ENCODE measurements at regions not wholly inside any gene's neighbourhood (a gene's known extent, or its start where the extent isn't known, plus 50 kb on each side); places are given as distances from the start of the nearest gene placed in this dataset.
"Not testable (repeated sequence)": the region's sequence is repeated elsewhere in the genome, so short reads cannot be mapped to it uniquely, and the experiment has no call there.

- intact Hi-C loops (cut with DNase I; ENCODE audit: low total_unique reads), result no loop called here
- no peak for TF ChIP-seq POLR2AphosphoS5 (IDR thresholded peaks at IDR 0.05)
- no peak for TF ChIP-seq EP300 (IDR thresholded peaks at IDR 0.05)
- TF ChIP-seq POLR2A (IDR thresholded peaks at IDR 0.05), result no peak
- no peak for TF ChIP-seq CTCF (IDR thresholded peaks at IDR 0.05)
- H3K27ac ChIP-seq, result no peak overlapping the region
- WGBS, 5 donors, result 70 to 74% (median 71%) methylated on average over 6 of the region's 6 CpGs
- DNase-seq, result no peak
- no peaks in the 10 kb centered on the region for H3K9me3 ChIP-seq
- no peaks in the 10 kb centered on the region for H3K4me1 ChIP-seq
- H3K36me3 ChIP-seq, result no peaks in the 10 kb centered on the region
- H3K27me3 ChIP-seq, result no peaks in the 10 kb centered on the region
- no peak overlapping the region for H3K4me3 ChIP-seq
Observed at GRCh38 chr5:10885026-10885425, 124.0 kb upstream of the DAP start.

GRCh38 chr5:10883945-10884344 is 122.9 kb upstream of the DAP start:
- H3K36me3 ChIP-seq; DNase-seq; intact Hi-C loops (cut with DNase I; ENCODE audit: low total_unique reads); H3K4me3 ChIP-seq; H3K4me1 ChIP-seq; H3K27ac ChIP-seq; H3K27me3 ChIP-seq; H3K9me3 ChIP-seq: not testable (repeated sequence)
- 73 to 79% (median 77%) methylated on average over 2 of the region's 2 CpGs for WGBS, 5 donors

GRCh38 chr5:10880934-10881333 is 119.9 kb upstream of the DAP start:
- intact Hi-C loops (cut with DNase I; ENCODE audit: low total_unique reads), result no loop called here
- Histone ChIP-seq H3K27ac (no peak overlapping the region), H3K4me3 (no peak overlapping the region), H3K4me1 (no peaks in the 10 kb centered on the region), H3K36me3 (no peaks in the 10 kb centered on the region), H3K27me3 (peaks cover 0 to 4% (median 0%) of the 10 kb centered on the region in 3 donors), H3K9me3 (no peaks in the 10 kb centered on the region)
- 64 to 74% (median 70%) methylated on average over 4 of the region's 4 CpGs for WGBS, 5 donors
- no peak for TF ChIP-seq POLR2AphosphoS5 (IDR thresholded peaks at IDR 0.05)
- TF ChIP-seq POLR2A (IDR thresholded peaks at IDR 0.05), result no peak
- no peak for DNase-seq

GRCh38 chr5:10876996-10877395 is 116.0 kb upstream of the DAP start:
- H3K4me3 ChIP-seq; intact Hi-C loops (cut with DNase I; ENCODE audit: low total_unique reads); H3K27me3 ChIP-seq; H3K9me3 ChIP-seq; H3K4me1 ChIP-seq; H3K27ac ChIP-seq; DNase-seq; H3K36me3 ChIP-seq: not testable (repeated sequence)
- WGBS, 5 donors, result 75 to 89% (median 86%) methylated on average over 4 of the region's 4 CpGs

- Histone ChIP-seq H3K4me1 (no peaks in the 10 kb centered on the region), H3K36me3 (no peaks in the 10 kb centered on the region), H3K27me3 (peaks cover 0 to 4% (median 0%) of the 10 kb centered on the region in 3 donors), H3K4me3 (no peak overlapping the region), H3K9me3 (no peaks in the 10 kb centered on the region), H3K27ac (no peak overlapping the region)
- TF ChIP-seq POLR2A (IDR thresholded peaks at IDR 0.05), result no peak
- TF ChIP-seq CTCF (IDR thresholded peaks at IDR 0.05), result no peak
- TF ChIP-seq POLR2AphosphoS5 (IDR thresholded peaks at IDR 0.05), result no peak
- TF ChIP-seq EP300 (IDR thresholded peaks at IDR 0.05), result no peak
- WGBS, 5 donors, result 31 to 56% (median 51%) methylated on average over 9 of the region's 9 CpGs
- intact Hi-C loops (cut with DNase I; ENCODE audit: low total_unique reads), result no loop called here
- DNase-seq, result no peak
Observed at GRCh38 chr5:10876006-10876744, 115.1 kb upstream of the DAP start.

- Histone ChIP-seq H3K4me1 (no peaks in the 10 kb centered on the region), H3K9me3 (no peaks in the 10 kb centered on the region), H3K4me3 (no peak overlapping the region), H3K27me3 (peaks cover 0 to 4% (median 0%) of the 10 kb centered on the region in 3 donors), H3K36me3 (no peaks in the 10 kb centered on the region), H3K27ac (no peak overlapping the region)
- WGBS, 5 donors, result 86 to 91% (median 88%) methylated on average over 10 of the region's 10 CpGs
- TF ChIP-seq CTCF (IDR thresholded peaks at IDR 0.05) (no peak), POLR2AphosphoS5 (IDR thresholded peaks at IDR 0.05) (no peak), EP300 (IDR thresholded peaks at IDR 0.05) (no peak), POLR2A (IDR thresholded peaks at IDR 0.05) (no peak)
- DNase-seq, result no peak
- intact Hi-C loops (cut with DNase I; ENCODE audit: low total_unique reads), result no loop called here
Observed at GRCh38 chr5:10875201-10875768, 114.3 kb upstream of the DAP start.
